Sigmoid colon (tissue), 6 donors: ENCODE measurements at regions not wholly inside any gene's neighbourhood (a gene's known extent, or its start where the extent isn't known, plus 50 kb on each side); places are given as distances from the start of the nearest gene placed in this dataset.

Experiments
- DNase-seq: peaks from one replicate; pipeline ENCODE4 v3.0.0-alpha.2; 2019
- H3K27ac ChIP-seq, 4 donors: fragments of 200-600 bp; sonication (generic); one replicate each; pipeline ENCODE4 v1.5.1; 2016 to 2019; ENCODE audit warnings: mild to moderate bottlenecking in 1 of 4
- H3K27me3 ChIP-seq, 3 donors: fragments of 200-600 bp; sonication (generic); one replicate each; pipeline ENCODE4 v1.5.1; 2019; ENCODE audit warnings: mild to moderate bottlenecking in 1 of 3
- H3K36me3 ChIP-seq, 4 donors: fragments of 200-600 bp; sonication (generic); one replicate each; pipeline ENCODE4 v1.5.1; 2016 to 2019
- H3K4me1 ChIP-seq, 4 donors: fragments of 200-600 bp; sonication (generic); one replicate each; pipeline ENCODE4 v1.5.1; 2017 to 2019
- H3K4me3 ChIP-seq, 4 donors: fragments of 200-600 bp; sonication (generic); one replicate each; pipeline ENCODE4 v1.5.1; 2017 to 2019; ENCODE audit warnings: mild to moderate bottlenecking in 2 of 4, moderate library complexity in 1 of 4
- H3K9me3 ChIP-seq, 4 donors: fragments of 200-600 bp in 3 of 4; sonication (generic) in 3 of 4; one replicate each; pipeline versions ENCODE4 v1.5.1 to v1.6.1; 2013 to 2019
- CTCF ChIP-seq, 4 experiments: fragments of 450-650 bp in 3 of 4; fragments of 200-600 bp in 1 of 4; IDR thresholded peaks; one replicate each; pipeline ENCODE4 v1.5.1; 2016 to 2019; ENCODE audit warnings: antibody characterized with exemption in 4 of 4, mild to moderate bottlenecking in 3 of 4, moderate library complexity in 2 of 4
- EP300 ChIP-seq, 4 donors: sonication (generic); formaldehyde crosslinking; IDR thresholded peaks; one replicate each; pipeline ENCODE4 v1.6.1; 2017; ENCODE audit warnings: antibody characterized with exemption in 4 of 4
- POLR2A ChIP-seq, 2 donors: fragments of 450-650 bp; IDR thresholded peaks; one replicate each; pipeline ENCODE4 v1.6.1; 2016; ENCODE audit warnings: antibody characterized with exemption in 2 of 2, mild to moderate bottlenecking in 2 of 2, moderate library complexity in 2 of 2
- POLR2AphosphoS5 ChIP-seq, 4 donors: sonication (generic); formaldehyde crosslinking; IDR thresholded peaks; one replicate each; pipeline ENCODE4 v1.6.1; 2017; ENCODE audit warnings: antibody characterized with exemption in 4 of 4
- WGBS, 2 donors: extraction: QIAGEN DNeasy Blood & Tissue Kit; methylation state at CpG; one replicate each; pipeline ENCODE4 v1.1.7; 2013; 5-methylcytosine and 5-hydroxymethylcytosine counted together
- intact Hi-C: fragments of 100-400 bp; cut with DNase I; formaldehyde crosslinking; loops from one replicate; pipeline ENCODE4 v1.15.1; 2023
- donor health status: healthy with polysubstance abuse.
- donor health status: healthy.

GRCh38 chr9:105070176-105070575 lies 142.2 kb upstream of the ABCA1 start:
- no peak overlapping the region for H3K4me3 ChIP-seq
- intact Hi-C loops: no loop called here
- no peaks in the 10 kb centered on the region for H3K36me3 ChIP-seq
- H3K27ac ChIP-seq: no peak overlapping the region
- no peaks in the 10 kb centered on the region for H3K27me3 ChIP-seq
- 92 to 93% methylated on average over 4 of the region's 4 CpGs for WGBS, 2 donors
- no peak for TF ChIP-seq EP300 (IDR thresholded peaks at IDR 0.05)
- no peak for TF ChIP-seq POLR2A (IDR thresholded peaks at IDR 0.05)
- TF ChIP-seq CTCF (IDR thresholded peaks at IDR 0.05): no peak
- no peak for TF ChIP-seq POLR2AphosphoS5 (IDR thresholded peaks at IDR 0.05)
- peaks cover 0 to 3% (median 0%) of the 10 kb centered on the region in 4 donors for H3K9me3 ChIP-seq
- peaks cover 0 to 19% (median 6%) of the 10 kb centered on the region in 4 donors for H3K4me1 ChIP-seq
- no peak for DNase-seq

DNA sequence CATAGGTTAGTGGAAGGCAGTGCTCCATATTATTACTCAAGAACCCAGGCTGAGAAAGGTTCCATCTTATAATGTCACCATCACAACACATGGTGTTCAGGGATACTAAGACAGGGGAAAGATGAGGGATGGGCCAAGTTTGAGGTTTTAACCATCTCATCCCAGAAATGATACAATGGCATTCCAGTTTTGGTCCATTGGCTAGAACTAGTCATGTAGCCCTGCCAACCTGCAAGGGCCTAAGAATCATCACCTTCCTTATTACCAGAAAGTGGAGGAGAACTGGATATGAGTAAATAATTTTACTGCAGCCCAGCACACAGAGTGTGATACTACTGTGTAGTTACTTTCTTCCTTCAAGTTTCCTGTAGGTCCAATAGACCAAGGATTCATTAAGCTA lies 144.5 kb upstream of the ABCA1 start:
- no peak for DNase-seq
- intact Hi-C loops: no loop called here
- Histone ChIP-seq H3K27ac (no peak overlapping the region), H3K9me3 (peaks cover 0 to 3% (median 0%) of the 10 kb centered on the region in 4 donors), H3K27me3 (no peaks in the 10 kb centered on the region), H3K4me3 (no peak overlapping the region), H3K36me3 (no peaks in the 10 kb centered on the region), H3K4me1 (peaks cover 0 to 6% (median 0%) of the 10 kb centered on the region in 4 donors)
- TF ChIP-seq POLR2A (IDR thresholded peaks at IDR 0.05): no peak
- TF ChIP-seq CTCF (IDR thresholded peaks at IDR 0.05): no peak
- no peak for TF ChIP-seq EP300 (IDR thresholded peaks at IDR 0.05)
- TF ChIP-seq POLR2AphosphoS5 (IDR thresholded peaks at IDR 0.05): no peak

DNA sequence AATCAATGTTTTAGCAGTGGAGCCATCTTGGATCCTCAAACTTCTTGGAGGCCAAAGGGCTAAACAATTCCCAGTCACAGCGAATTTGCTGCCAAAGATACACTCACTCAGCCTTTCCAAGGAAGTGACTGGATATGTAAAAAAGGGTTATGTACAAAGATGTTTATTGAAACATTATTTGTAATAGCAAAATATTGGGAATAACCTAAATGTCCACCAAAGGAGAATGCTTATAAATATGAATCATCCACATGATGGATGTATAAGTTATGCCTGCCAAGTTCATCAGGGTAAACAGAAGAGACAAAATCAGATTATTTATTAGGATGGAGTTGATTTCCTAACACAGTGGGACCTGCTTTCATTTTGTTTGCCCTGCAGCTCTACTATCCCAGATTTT lies 145.2 kb upstream of the ABCA1 start:
- TF ChIP-seq POLR2A (IDR thresholded peaks at IDR 0.05) (no peak), CTCF (IDR thresholded peaks at IDR 0.05) (no peak), POLR2AphosphoS5 (IDR thresholded peaks at IDR 0.05) (no peak), EP300 (IDR thresholded peaks at IDR 0.05) (no peak)
- H3K36me3 ChIP-seq: no peaks in the 10 kb centered on the region
- H3K9me3 ChIP-seq: no peaks in the 10 kb centered on the region
- peaks cover 0 to 3% (median 0%) of the 10 kb centered on the region in 4 donors for H3K4me1 ChIP-seq
- H3K27me3 ChIP-seq: no peaks in the 10 kb centered on the region
- intact Hi-C loops: no loop called here
- no peak for DNase-seq
- H3K4me3 ChIP-seq: no peak overlapping the region
- 71 to 86% methylated on average over 1 of the region's 1 CpG for whole genome bisulfite sequencing, 2 donors
- no peak overlapping the region for H3K27ac ChIP-seq

GRCh38 chr9:105074491-105074890 lies 146.5 kb upstream of the ABCA1 start:
- H3K27me3 ChIP-seq: no peaks in the 10 kb centered on the region
- no peaks in the 10 kb centered on the region for H3K4me1 ChIP-seq
- H3K9me3 ChIP-seq: no peaks in the 10 kb centered on the region
- WGBS, 2 donors: 54 to 74% methylated on average over 2 of the region's 2 CpGs
- H3K36me3 ChIP-seq: no peaks in the 10 kb centered on the region
- TF ChIP-seq CTCF (IDR thresholded peaks at IDR 0.05) (no peak), POLR2AphosphoS5 (IDR thresholded peaks at IDR 0.05) (no peak), POLR2A (IDR thresholded peaks at IDR 0.05) (no peak), EP300 (IDR thresholded peaks at IDR 0.05) (no peak)
- H3K27ac ChIP-seq: no peak overlapping the region
- intact Hi-C loops: no loop called here
- H3K4me3 ChIP-seq: no peak overlapping the region
- DNase-seq: no peak

GRCh38 chr9:105076729-105077128 lies 148.8 kb upstream of the ABCA1 start:
- DNase-seq: no peak
- WGBS, 2 donors: 60 to 74% methylated on average over 5 of the region's 5 CpGs
- no peak overlapping the region for H3K27ac ChIP-seq
- TF ChIP-seq POLR2A (IDR thresholded peaks at IDR 0.05): no peak
- TF ChIP-seq EP300 (IDR thresholded peaks at IDR 0.05): no peak
- no peak for TF ChIP-seq CTCF (IDR thresholded peaks at IDR 0.05)
- TF ChIP-seq POLR2AphosphoS5 (IDR thresholded peaks at IDR 0.05): no peak
- H3K4me3 ChIP-seq: no peak overlapping the region
- intact Hi-C loops: no loop called here
- H3K27me3 ChIP-seq: no peaks in the 10 kb centered on the region
- H3K4me1 ChIP-seq: no peaks in the 10 kb centered on the region
- H3K36me3 ChIP-seq: no peaks in the 10 kb centered on the region
- no peaks in the 10 kb centered on the region for H3K9me3 ChIP-seq
